Right atrium auricular region (tissue), 2 donors: ENCODE measurements at regions not wholly inside any gene's neighbourhood (a gene's known extent, or its start where the extent isn't known, plus 50 kb on each side); places are given as distances from the start of the nearest gene placed in this dataset.

Experiments used
- DNase-seq: peaks from one replicate; pipeline ENCODE4 v3.0.0-alpha.2; 2019; ENCODE audit warnings: low spot score
- H3K27ac ChIP-seq, 2 donors: fragments of 200-600 bp; sonication (generic); 1 replicate in 1 of 2; 2 replicates in 1 of 2; pipeline ENCODE4 v1.5.1; 2016 to 2019
- H3K27me3 ChIP-seq, 2 donors: fragments of 200-600 bp; sonication (generic); one replicate each; pipeline versions ENCODE4 v1.5.1 to v1.6.0; 2017 to 2019
- H3K36me3 ChIP-seq: fragments of 200-600 bp; sonication (generic); one replicate; pipeline ENCODE4 v1.5.1; 2016
- H3K4me1 ChIP-seq, 2 donors: fragments of 200-600 bp; sonication (generic); one replicate each; pipeline versions ENCODE4 v1.5.1 to v1.6.0; 2017 to 2019
- H3K4me3 ChIP-seq, 2 donors: fragments of 200-600 bp; sonication (generic); 1 replicate in 1 of 2; 2 replicates in 1 of 2; pipeline ENCODE4 v1.5.1; 2017 to 2019; ENCODE audit warnings: mild to moderate bottlenecking in 1 of 2, moderate library complexity in 1 of 2
- H3K9me3 ChIP-seq, 2 donors: fragments of 200-600 bp; sonication (generic); one replicate each; pipeline ENCODE4 v1.5.1; 2019
- CTCF ChIP-seq, 2 donors: fragments of 200-600 bp; sonication (generic); IDR thresholded peaks; one replicate each; pipeline ENCODE4 v1.5.1; 2019; ENCODE audit warnings: antibody characterized with exemption in 2 of 2

GRCh38 chr2:118762290-118762689 is 85.2 kb downstream of the EN1 start:
- TF ChIP-seq CTCF (IDR thresholded peaks at IDR 0.05), result no peak
- Histone ChIP-seq H3K27ac (no peak overlapping the region), H3K27me3 (no peaks in the 10 kb centered on the region)

GRCh38 chr2:118761771-118762170 is 85.7 kb downstream of the EN1 start:
- no peak for TF ChIP-seq CTCF (IDR thresholded peaks at IDR 0.05)
- Histone ChIP-seq H3K4me1 (no peaks in the 10 kb centered on the region), H3K27me3 (no peaks in the 10 kb centered on the region), H3K9me3 (no peaks in the 10 kb centered on the region), H3K4me3 (no peak overlapping the region), H3K27ac (no peak overlapping the region), H3K36me3 (no peaks in the 10 kb centered on the region)
- no peak for DNase-seq

More at GRCh38 chr2:118762290-118762689, 85.2 kb downstream of the EN1 start:
- no peaks in the 10 kb centered on the region for H3K9me3 ChIP-seq
- no peaks in the 10 kb centered on the region for H3K4me1 ChIP-seq
- no peak for DNase-seq
- H3K36me3 ChIP-seq, result no peaks in the 10 kb centered on the region
- H3K4me3 ChIP-seq, result no peak overlapping the region

DNA sequence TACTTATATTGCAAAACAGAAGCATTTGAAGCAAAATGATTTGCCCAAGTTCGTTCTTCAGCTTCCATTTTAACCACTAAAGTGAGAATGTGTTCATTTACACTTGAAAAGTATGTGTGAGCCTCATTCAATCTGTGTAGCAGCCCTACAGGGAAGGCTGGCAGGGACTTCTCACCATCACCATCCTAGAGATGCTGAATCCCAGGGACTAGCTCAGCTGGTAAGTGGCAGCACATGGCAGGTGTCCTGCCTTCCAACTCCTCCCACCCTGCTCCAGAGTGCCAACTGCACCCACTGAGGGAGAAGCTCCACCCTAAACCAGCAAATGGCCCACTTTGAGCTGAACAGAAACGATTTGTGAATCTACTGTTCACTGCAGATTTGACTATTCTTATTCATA is 91.5 kb downstream of the EN1 start:
- Histone ChIP-seq H3K36me3 (no peaks in the 10 kb centered on the region), H3K27ac (no peak overlapping the region), H3K4me3 (no peak overlapping the region), H3K9me3 (no peaks in the 10 kb centered on the region), H3K4me1 (no peaks in the 10 kb centered on the region), H3K27me3 (no peaks in the 10 kb centered on the region)
- no peak for DNase-seq
- no peak for TF ChIP-seq CTCF (IDR thresholded peaks at IDR 0.05)

- Histone ChIP-seq H3K36me3 (no peaks in the 10 kb centered on the region), H3K27ac (no peak overlapping the region), H3K4me3 (no peak overlapping the region), H3K27me3 (no peaks in the 10 kb centered on the region), H3K4me1 (no peaks in the 10 kb centered on the region), H3K9me3 (no peaks in the 10 kb centered on the region)
- no peak for DNase-seq
- TF ChIP-seq CTCF (IDR thresholded peaks at IDR 0.05), result no peak
These were observed 92.1 kb downstream of the EN1 start for GRCh38 chr2:118755384-118755783.

GRCh38 chr2:118752762-118753429 is 94.6 kb downstream of the EN1 start:
- TF ChIP-seq CTCF (IDR thresholded peaks at IDR 0.05), result no peak
- Histone ChIP-seq H3K36me3 (no peaks in the 10 kb centered on the region), H3K27ac (no peak overlapping the region), H3K27me3 (no peaks in the 10 kb centered on the region), H3K4me3 (no peak overlapping the region), H3K9me3 (no peaks in the 10 kb centered on the region), H3K4me1 (no peaks in the 10 kb centered on the region)
- DNase-seq, result no peak

GRCh38 chr2:118750959-118751565 is 96.4 kb downstream of the EN1 start:
- H3K36me3 ChIP-seq, result no peaks in the 10 kb centered on the region
- H3K4me1 ChIP-seq, result no peaks in the 10 kb centered on the region
- H3K27me3 ChIP-seq, result no peaks in the 10 kb centered on the region
- H3K4me3 ChIP-seq, result no peak overlapping the region
- TF ChIP-seq CTCF (IDR thresholded peaks at IDR 0.05), result no peak
- no peak for DNase-seq
- H3K9me3 ChIP-seq, result no peaks in the 10 kb centered on the region
- no peak overlapping the region for H3K27ac ChIP-seq
